Ishikawa (cell line): ENCODE measurements at regions not wholly inside any gene's neighbourhood (a gene's known extent, or its start where the extent isn't known, plus 50 kb on each side); places are given as distances from the start of the nearest gene placed in this dataset.

ENCODE experiments used
- CEBPB ChIP-seq: IDR thresholded peaks from 2 replicates; pipeline ENCODE4 v1.6.1; 2012
- CREB1 ChIP-seq: IDR thresholded peaks from 2 replicates; pipeline ENCODE4 v1.6.1; 2012; ENCODE audit warnings: low read depth
- EGR1 ChIP-seq: IDR thresholded peaks from 2 replicates; pipeline ENCODE4 v1.6.1; 2012
- EP300 ChIP-seq: IDR thresholded peaks from 2 replicates; pipeline ENCODE4 v1.6.1; 2012; ENCODE audit warnings: borderline replicate concordance
- FOXM1 ChIP-seq: IDR thresholded peaks from 2 replicates; pipeline ENCODE4 v1.6.1; 2012; ENCODE audit warnings: low read depth, borderline replicate concordance
- NFIC ChIP-seq: IDR thresholded peaks from 2 replicates; pipeline ENCODE4 v1.6.1; 2012
- RAD21 ChIP-seq: IDR thresholded peaks from 2 replicates; pipeline ENCODE4 v1.6.1; 2012; ENCODE audit warnings: low read depth
- TAF1 ChIP-seq: IDR thresholded peaks from 2 replicates; pipeline ENCODE4 v1.6.1; 2012; ENCODE audit warnings: low read depth, mild to moderate bottlenecking
- TCF12 ChIP-seq: IDR thresholded peaks from 2 replicates; pipeline ENCODE4 v1.6.1; 2012; ENCODE audit warnings: low read depth
- TEAD4 ChIP-seq: IDR thresholded peaks from 2 replicates; pipeline ENCODE4 v1.6.1; 2012
- YY1 ChIP-seq: IDR thresholded peaks from 2 replicates; pipeline ENCODE4 v1.6.1; 2012; ENCODE audit warnings: low read depth
- ZBTB7A ChIP-seq: IDR thresholded peaks from 2 replicates; pipeline ENCODE4 v1.6.1; 2012; ENCODE audit warnings: low read depth
- TF ChIP-seq, protein P1 (sequence below): IDR thresholded peaks from 2 replicates; pipeline ENCODE4 v1.6.1; 2012
- TF ChIP-seq, protein P2 (sequence below): IDR thresholded peaks from 2 replicates; pipeline ENCODE4 v1.6.1; 2012; ENCODE audit warnings: low read depth, mild to moderate bottlenecking
- TF ChIP-seq, protein P3 (sequence below): IDR thresholded peaks from 2 replicates; pipeline ENCODE4 v1.6.1; 2012

DNA sequence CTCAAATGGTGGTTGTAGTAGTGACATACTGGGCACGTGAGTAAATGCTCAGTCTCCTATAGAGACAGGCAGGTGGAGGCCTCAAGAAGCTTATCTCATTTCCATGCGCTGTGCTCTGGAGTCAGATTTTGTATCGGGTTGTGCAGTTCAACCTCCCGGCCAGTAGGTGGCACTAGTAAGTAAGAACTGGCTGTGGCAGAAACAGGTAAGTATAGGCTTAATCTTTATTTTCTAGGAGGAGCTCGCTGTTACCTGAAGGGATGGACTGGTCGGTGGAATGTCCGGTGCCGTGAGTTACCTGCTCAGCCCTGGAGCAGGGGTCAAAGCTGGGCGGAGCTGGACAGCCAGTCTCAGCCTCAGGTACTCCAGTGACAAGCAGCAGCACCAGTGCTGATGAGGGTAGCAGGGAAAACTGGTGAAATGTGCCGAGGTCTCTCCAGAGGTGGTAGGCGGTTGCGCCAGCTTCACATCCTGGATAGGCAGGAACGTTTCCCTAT is 880.1 kb upstream of the SEMA6A start:
- TF ChIP-seq, protein P1, sequence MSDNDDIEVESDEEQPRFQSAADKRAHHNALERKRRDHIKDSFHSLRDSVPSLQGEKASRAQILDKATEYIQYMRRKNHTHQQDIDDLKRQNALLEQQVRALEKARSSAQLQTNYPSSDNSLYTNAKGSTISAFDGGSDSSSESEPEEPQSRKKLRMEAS: no peak; the same call in none of the 2 replicates
- 0 out of 2 replicates have a peak, but pooled peaks have one; percentile 35 for TF ChIP-seq TEAD4
- TF ChIP-seq, protein P2, sequence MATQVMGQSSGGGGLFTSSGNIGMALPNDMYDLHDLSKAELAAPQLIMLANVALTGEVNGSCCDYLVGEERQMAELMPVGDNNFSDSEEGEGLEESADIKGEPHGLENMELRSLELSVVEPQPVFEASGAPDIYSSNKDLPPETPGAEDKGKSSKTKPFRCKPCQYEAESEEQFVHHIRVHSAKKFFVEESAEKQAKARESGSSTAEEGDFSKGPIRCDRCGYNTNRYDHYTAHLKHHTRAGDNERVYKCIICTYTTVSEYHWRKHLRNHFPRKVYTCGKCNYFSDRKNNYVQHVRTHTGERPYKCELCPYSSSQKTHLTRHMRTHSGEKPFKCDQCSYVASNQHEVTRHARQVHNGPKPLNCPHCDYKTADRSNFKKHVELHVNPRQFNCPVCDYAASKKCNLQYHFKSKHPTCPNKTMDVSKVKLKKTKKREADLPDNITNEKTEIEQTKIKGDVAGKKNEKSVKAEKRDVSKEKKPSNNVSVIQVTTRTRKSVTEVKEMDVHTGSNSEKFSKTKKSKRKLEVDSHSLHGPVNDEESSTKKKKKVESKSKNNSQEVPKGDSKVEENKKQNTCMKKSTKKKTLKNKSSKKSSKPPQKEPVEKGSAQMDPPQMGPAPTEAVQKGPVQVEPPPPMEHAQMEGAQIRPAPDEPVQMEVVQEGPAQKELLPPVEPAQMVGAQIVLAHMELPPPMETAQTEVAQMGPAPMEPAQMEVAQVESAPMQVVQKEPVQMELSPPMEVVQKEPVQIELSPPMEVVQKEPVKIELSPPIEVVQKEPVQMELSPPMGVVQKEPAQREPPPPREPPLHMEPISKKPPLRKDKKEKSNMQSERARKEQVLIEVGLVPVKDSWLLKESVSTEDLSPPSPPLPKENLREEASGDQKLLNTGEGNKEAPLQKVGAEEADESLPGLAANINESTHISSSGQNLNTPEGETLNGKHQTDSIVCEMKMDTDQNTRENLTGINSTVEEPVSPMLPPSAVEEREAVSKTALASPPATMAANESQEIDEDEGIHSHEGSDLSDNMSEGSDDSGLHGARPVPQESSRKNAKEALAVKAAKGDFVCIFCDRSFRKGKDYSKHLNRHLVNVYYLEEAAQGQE: no peak
- TF ChIP-seq EP300: no peak
- TF ChIP-seq EGR1: no peak
- TF ChIP-seq TAF1: no peak
- TF ChIP-seq RAD21: peak; percentile 84
- TF ChIP-seq ZBTB7A: no peak
- no peak for TF ChIP-seq NFIC
- no peak for TF ChIP-seq CEBPB

DNA sequence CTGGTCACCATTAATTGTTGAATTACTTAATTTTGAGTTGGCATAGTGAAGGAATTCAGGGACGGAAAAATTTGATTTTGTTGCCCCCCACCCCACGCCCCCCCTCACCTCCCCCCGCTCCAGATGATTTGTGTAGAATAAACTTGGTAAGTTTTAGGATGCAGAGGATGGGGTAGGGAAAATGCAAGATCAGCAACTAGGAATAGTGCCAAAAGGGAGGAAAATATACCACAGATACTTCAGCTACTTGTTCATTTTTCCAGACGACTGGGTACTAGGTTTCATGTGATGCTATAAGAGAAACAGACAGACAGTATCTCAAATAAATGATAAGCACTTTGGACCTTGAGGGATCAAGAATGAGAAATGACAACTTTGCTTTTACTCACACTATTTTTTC is 862.2 kb upstream of the SEMA6A start:
- no peak for TF ChIP-seq TAF1
- no peak for TF ChIP-seq ZBTB7A
- no peak for TF ChIP-seq YY1
- TF ChIP-seq FOXM1: no peak
- TF ChIP-seq, protein P2: no peak
- TF ChIP-seq, protein P1: no peak
- no peak for TF ChIP-seq EP300
- TF ChIP-seq TEAD4: no peak
- no peak for TF ChIP-seq CEBPB
- TF ChIP-seq NFIC: no peak
- no peak for TF ChIP-seq TCF12
- no peak for TF ChIP-seq EGR1

DNA sequence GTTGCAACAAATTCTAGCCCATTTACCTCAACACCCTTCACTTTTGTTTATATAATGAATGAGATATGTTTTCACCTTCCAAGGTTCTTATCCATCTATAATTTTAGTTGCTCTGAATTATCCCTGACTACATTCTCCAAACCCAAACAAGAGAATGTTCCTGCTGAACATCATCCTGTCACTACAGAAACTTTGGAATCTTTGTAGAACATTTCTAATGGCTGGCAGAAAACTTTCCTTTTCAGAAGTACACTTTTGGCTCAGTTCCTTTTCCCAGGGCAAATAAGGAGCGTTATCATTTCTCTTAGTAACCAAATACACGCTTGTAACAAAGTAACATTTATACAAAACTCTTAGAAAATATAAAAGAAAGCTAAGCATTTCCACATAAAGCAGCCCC is 860.6 kb upstream of the SEMA6A start:
- TF ChIP-seq ZBTB7A (no peak), TAF1 (no peak), YY1 (no peak), CREB1 (no peak), TCF12 (no peak), RAD21 (no peak), EP300 (no peak)
- TF ChIP-seq, protein P3, sequence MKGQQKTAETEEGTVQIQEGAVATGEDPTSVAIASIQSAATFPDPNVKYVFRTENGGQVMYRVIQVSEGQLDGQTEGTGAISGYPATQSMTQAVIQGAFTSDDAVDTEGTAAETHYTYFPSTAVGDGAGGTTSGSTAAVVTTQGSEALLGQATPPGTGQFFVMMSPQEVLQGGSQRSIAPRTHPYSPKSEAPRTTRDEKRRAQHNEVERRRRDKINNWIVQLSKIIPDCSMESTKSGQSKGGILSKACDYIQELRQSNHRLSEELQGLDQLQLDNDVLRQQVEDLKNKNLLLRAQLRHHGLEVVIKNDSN: no peak
- TF ChIP-seq, protein P2: no peak

DNA sequence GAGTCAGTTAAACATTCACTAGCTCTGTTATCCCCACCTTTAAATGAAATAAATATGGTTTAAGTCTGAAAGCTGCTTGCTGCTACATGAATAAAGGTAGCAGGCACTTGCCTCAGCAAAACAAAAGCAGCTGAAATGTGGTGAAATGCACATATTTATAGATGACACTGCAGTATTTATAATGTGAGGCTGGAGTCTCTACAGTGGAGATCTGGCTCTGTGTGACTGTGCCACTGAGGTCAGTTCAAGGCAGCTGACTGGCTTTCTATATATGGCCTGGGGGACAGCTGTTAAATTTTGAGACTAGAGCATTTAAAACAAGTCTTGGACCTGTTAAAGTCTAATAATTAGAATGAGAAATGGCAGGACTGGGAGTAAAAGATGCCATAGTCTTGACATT is 859.6 kb upstream of the SEMA6A start:
- no peak for TF ChIP-seq RAD21
- TF ChIP-seq FOXM1: no peak
- TF ChIP-seq TEAD4: no peak
- no peak for TF ChIP-seq CREB1
- TF ChIP-seq NFIC: no peak
- no peak for TF ChIP-seq EGR1
- TF ChIP-seq CEBPB: no peak

DNA sequence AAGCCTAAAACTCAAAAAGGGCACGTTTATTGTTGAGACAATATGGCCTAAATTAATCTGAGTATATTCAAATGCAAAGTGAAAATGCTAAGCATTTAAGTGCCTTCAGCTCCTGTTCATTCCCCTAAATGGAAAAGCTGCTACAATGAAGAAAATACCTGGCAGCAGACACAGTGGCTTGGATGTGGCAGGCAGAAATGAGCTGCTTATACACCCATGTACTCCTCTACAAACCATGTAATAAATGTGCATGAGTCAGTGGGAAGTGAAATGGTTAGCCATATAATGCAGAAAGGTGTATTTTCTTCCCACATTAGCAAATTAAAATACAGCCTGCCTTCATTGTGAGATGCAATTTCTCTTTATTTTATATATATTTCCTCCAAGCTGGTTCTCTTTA is 859.2 kb upstream of the SEMA6A start:
- TF ChIP-seq ZBTB7A (no peak), RAD21 (no peak)

DNA sequence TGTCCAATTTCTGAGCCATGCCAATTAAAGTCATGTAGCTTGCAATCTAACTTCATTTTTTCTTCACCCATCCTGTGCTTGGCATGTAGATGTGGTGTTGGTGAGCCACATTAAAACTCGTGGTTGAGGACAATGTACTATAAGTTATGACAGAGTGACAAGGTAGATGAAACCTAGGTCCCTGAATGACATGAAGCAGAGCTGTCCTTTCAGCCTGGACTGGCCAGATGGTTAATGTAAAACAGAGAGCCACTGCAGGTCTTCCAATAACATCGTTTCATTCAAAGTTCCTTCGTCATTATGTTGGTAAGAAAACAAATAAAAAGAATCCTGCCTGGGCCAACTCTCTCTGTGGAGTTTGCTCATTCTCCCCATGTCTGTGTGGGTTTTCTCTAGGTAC is 856.5 kb upstream of the SEMA6A start:
- TF ChIP-seq YY1 (no peak), NFIC (no peak), FOXM1 (no peak), ZBTB7A (no peak), RAD21 (no peak), EGR1 (no peak), CREB1 (no peak), EP300 (no peak), TAF1 (no peak)
- TF ChIP-seq, protein P2: no peak
